ENCODE measurements at regions not wholly inside any gene's neighbourhood (a gene's known extent, or its start where the extent isn't known, plus 50 kb on each side); places are given as distances from the start of the nearest gene placed in this dataset.
"Not testable (repeated sequence)": the region's sequence is repeated elsewhere in the genome, so short reads cannot be mapped to it uniquely, and the experiment has no call there.

DNA sequence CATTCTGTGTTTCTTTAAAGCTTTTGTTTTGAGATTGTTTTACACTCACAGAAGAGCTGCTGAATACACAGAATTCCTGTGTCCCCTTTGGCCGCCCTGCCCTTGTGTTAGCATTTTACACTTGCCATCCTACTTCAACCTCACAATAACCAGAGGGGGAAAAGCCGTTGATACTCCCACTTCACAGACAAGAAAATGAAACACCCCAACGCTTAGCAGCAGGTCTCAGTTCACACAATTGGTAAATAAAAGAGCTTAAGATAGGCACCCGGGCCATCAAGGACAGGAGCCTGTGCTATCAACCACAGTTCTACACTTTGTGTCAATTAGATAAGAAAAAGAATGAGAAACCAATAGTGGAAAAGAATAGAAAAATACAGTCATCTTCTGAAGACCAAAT lies 178.0 kb downstream of the SYK start:
- no peak for DNase-seq (ENCODE audit: low read depth in 2 of 2)

GRCh38 chr9:90981726-90982125 lies 180.1 kb downstream of the SYK start:
- no peak for DNase-seq (ENCODE audit: low read depth in 2 of 2)

GRCh38 chr9:90983394-90983793 lies 181.8 kb downstream of the SYK start:
- no peak for DNase-seq (ENCODE audit: low read depth in 2 of 2)

DNA sequence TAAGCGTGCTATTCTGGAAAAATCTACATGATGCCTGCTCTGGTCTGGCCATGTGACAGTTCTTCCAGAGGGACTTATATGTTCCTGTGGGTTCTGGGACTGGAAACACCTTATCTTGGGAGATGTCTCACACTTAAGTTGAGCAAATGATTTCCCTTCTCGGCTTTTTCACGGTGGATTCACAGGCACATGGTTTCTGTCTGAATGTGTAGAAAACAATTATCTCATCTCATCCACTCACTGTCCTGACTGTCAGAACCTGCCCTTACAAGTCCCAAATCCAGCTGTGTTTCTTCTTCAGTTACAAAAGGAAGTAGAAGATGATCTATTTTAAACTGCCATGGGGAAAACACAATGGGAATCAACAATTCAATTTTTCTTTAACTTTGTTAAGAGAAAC lies 184.0 kb downstream of the SYK start:
- peak in 1 of 2 donors; percentile 24 for DNase-seq (ENCODE audit: low read depth in 2 of 2)

DNA sequence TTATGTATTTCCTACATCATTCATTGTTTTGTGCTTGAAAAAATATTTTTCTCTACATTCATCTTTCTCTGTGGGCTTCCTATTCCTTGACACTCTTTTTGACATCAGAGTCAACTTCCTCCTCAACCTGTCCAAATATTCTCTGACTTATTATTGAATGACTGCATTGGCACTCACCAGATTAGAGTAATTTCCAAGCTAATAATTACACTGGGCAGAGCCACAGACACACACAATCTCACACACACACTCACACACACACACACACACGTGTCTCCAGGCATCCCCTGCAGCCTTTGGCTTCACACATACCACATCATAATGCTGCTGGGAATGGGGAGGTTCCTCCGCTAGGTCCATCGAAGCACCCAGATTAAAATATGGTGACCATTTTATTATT lies 184.5 kb downstream of the SYK start:
- DNase-seq (ENCODE audit: low read depth in 2 of 2), result no peak

DNA sequence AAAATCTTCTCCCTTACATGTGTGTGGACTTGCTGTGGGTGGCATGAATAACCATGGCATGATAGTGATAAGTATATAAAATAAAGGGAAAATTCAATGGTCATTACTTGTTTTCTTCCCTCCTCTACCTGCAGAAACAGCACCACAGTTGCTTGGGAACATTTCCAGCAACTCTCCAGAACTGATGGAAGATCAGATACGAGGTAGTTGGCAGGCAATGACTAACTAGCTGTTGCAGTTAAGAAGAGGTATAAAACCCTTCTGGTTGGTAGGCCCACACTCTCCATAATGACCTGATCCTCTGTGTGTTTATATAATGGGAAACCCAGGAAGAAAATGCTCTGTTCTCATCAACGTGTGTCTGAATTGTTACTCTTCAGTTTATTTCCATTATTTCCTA lies 185.9 kb downstream of the SYK start:
- DNase-seq (ENCODE audit: low read depth in 2 of 2), result no peak

DNA sequence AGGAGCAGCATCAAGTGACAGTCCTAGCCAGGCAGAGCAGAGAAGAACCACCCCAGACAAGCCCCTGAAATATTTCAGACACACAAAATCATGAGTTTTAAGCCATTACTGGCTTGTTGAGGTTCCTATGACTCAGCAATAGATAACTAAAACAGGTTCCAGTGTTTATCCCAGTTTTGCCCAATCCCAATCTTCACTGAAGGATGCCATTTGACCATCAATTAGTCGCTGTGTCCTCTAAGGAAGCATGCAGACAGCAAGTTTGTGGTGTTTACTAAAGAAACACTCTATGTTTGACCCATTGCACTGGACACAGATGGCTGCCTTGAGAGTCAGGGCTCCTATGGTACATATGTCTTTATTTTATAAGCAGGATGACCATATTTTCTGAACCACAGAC lies 186.7 kb downstream of the SYK start:
- DNase-seq (ENCODE audit: low read depth in 2 of 2), result no peak

- no peak for DNase-seq (ENCODE audit: low read depth in 2 of 2)
These were observed 190.3 kb downstream of the SYK start for GRCh38 chr9:90991953-90992352.

GRCh38 chr9:90995516-90995915 lies 193.9 kb downstream of the SYK start:
- DNase-seq (ENCODE audit: low read depth in 2 of 2), result no peak

DNA sequence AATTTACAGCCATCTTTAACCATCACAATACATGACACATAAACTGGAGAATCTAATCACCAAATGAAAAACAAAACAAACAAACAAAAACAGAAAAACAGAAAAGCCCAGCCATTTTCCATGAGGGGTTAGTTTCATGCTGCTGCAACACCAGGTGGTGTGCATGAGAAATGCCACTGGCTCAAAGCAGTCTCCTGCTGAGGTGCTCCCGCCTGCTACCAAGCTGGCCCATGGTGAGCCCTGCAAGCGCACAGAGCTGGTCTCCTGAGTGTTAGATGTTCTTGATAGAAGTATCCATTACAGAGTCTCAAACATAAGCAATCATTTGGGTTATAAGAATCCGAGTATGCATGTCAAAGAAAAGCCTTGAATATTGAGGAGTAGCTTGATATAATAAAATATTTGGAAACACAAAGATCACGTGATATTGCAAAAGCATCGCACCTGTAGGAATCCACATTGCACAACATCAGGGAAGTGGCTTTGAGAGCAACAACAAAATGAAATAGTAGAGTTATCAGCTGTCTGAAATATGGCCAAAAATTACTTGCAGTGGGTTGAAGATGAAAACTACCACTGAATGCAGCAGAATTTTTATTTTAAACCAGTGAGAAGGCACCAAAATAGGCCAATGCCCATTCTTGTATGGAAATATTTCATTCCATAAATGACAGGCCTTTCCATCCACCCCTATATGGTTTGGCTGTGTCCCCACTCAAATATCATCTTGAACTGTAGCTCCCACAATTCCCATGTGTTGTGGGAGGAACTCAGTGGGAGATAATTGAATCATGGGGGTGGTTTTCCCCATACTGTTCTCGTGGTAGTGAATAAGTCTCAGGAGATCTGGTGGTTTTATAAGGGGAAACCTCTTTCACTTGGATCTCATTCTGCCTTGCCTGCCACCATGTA lies 194.8 kb downstream of the SYK start:
- DNase-seq (ENCODE audit: low read depth in 2 of 2), result no peak

DNA sequence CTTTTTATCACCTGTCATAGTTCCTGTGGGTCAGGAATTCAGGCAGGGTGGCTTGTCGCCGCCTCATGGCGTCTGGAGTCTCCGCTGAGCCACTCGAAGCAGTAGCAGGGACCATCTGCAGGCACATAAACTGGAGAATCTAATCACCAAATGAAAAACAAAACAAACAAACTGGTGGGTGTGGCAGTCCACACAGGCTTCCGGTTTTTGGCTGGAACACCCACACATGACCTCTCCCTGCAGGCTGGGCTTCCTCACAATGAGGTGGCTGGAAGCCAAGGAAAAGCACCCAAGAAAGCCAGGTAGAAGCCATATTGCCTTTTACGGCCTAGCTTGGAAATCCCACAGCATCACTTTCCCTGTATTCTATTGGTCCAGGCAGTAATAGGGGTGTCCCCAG lies 197.0 kb downstream of the SYK start:
- peak in 1 of 2 donors; percentile 31 for DNase-seq (ENCODE audit: low read depth in 2 of 2)

DNA sequence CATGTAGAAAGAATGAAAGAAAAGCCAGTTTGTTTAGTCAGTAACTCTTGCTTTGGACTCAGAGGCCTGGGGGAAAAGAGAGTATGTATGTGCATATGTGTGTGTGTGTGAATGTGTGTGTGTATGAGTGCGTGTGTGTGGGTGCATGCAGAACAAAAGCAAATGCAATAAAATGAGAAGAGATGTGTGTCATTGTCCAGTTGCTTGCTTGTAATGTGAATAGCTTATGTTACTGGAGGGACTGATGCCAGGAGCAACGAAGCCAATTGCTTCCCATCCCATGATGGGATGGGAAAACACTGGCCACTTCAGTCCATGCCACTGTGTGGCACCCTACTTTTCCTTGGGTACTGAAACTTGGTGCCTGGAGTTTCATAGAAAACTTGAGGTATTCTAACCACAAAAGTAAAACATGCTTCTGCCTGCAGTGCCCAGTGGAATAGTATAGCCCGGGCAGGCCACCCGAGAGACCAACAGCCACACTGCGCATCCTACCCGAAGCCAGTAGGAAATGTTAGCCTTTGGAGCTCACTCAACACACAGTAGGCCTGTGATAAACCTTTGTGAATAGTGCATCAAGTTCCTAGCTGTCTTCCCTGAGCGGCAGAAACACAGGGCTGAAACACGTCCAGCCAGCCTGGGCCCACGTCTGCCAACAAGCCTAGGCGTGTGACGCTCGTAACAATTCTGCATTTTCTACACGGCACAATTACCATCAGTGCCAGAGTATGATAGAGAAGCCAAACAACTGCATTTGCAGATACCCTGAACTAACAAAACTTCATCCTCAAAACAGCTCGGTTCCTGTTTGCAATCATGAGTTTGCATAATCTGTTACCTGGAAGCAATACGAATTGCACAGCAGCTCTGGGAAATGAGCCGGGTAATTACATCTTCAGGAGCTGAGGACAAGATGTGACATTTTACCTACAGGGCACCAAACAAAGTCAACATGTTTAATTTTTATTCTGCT lies 198.1 kb downstream of the SYK start:
- peak in 1 of 2 donors; percentile 55 for DNase-seq (ENCODE audit: low read depth in 2 of 2)

DNA sequence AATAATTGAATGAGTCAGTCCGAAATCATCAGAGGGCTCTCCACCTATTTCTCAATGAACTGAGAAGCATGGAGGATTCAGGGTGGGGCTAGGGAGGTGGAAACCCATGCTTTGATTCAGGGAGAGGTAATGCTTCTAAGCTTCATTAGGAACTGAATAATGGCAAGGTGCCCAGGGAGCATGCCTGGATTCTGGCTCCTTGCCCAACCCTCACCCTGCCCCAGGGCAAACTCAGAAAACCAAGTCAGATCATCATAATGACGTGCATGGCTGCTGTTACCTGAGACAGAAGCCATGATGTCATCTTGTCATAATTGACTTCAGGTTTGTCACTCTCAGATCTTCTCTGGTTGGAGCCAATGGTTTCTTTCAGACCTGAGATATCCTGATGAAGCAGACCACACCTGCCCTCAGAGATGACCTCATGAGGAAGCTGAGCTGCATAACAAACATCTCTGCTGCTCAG lies 199.6 kb downstream of the SYK start:
- peak; percentile 17 to 25 for DNase-seq (ENCODE audit: low read depth in 2 of 2)

DNA sequence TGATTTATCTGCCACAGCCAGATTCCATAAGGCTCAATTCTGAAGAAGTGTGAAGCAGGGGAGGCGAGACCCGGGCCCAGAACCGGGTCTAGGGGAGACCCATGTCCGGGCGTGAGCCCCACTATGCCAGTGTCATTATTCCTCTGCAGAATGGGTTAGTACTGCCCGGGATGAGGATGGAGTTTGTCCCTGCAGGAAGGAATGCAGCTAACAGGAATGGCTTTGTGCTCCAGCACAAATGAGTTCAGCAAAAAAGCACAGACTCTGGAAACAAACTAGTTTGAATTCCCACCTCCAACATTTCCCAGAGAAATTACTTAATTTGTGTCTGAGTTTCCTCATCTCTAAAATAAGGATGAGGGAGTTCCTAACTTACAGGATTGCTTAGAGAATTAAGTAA lies 202.9 kb downstream of the SYK start:
- no peak for DNase-seq (ENCODE audit: low read depth in 2 of 2)

DNA sequence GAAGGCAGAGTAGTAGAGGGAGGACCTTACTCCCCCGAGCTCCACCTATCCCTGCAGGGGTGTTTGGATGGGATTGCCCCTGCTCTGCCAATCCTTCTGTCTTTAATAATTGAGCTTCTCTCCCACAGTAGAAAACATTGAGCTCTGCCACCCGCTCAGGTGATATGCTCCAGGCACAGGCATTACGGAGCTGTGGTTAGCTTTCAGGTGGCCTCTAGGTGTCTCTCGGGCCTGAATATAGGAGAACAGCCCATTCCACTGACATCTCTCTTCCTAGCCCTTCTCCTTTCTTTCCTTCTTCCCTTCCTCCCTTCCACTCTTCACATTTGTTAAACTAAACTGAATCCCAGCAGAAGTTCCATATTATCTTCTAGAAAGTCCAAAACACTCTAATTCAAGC lies 203.4 kb downstream of the SYK start:
- no peak for DNase-seq (ENCODE audit: low read depth in 2 of 2)

DNA sequence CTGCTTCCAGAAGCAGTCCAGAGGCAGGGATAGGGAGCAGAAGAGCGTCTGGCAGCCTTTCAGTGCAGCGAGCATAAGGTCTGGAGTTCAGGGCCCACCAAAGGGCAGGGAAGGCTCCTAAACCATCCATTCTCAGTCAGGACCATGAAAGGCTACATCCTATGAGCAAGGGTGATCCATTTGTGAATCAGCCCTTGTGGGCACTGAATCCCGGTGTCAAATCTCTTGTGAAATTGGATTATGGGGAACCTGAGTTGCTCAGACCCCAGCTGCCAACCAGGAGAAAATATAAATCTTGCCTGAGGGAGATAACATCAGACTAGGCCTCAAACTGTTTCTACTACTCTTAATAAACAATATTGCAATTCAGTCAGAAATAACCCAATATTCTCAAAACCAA lies 204.4 kb downstream of the SYK start:
- no peak for DNase-seq (ENCODE audit: low read depth in 2 of 2)

DNA sequence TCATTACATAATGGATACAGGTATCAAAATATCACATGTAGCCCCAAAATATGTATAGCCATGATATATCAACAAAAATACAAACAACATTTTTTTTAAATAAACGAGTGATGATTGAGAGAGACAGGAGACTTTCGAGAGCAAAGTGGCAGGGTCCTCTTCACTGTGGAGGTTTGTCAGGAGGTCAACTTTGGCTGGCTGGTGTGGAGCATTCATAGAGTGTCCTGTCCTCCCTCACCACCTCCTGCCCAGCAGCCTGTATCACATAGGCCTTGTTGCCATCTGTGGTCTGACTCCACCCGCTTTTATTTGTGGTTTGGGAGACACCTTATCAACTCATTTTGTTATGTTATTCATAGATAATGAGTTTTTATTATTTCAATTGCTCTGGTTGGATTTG lies 206.9 kb downstream of the SYK start:
- no peak for DNase-seq (ENCODE audit: low read depth in 2 of 2)

- DNase-seq (ENCODE audit: low read depth in 2 of 2), result peak in 1 of 2 donors; percentile 55
These were observed 210.3 kb downstream of the SYK start for GRCh38 chr9:91011891-91012290.

DNA sequence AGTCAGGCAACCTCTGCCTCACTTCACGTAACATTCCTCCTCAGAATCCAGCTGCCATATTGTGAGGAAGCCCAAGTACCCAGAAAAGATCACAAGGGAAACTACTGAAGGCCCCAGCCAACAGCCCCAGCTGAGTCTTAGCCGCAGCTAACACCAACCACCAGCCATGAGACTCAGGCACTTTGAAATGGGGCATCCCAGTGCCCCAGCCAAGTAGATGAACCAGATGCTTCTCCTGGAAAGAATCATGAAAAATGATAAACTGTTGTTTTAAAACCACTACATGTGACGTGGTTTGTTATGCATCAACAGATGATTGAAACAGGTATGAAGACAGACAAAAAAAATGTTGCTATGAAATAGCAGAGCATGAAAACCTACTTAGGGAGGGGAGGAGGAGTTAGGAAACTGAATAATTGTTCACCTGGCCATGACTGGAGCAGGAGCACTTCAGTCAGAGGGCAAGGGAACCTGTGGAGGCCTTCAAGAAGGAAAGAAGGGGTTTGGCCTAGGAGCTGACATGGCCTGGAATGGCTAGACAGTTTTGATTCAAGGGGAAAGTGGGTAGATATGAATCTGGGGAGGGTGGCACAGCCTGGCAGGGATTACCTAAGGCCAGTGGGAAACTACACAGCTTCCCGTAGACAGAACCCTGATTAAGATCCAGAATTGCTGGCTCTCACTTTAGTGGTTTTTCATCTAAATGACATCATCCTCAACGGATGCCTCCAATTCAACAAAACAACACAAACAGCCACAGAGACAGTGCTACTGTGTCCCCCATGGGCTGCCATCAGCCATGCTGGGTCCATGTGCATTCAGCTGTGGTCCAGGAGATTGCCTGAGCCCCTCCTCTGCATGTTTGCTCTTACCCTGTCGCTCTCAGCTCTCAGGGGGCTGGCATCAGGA lies 211.6 kb downstream of the SYK start:
- no peak for DNase-seq (ENCODE audit: low read depth in 2 of 2)

- no peak for DNase-seq (ENCODE audit: low read depth in 2 of 2)
These were observed 215.6 kb downstream of the SYK start for GRCh38 chr9:91017245-91017644.

DNA sequence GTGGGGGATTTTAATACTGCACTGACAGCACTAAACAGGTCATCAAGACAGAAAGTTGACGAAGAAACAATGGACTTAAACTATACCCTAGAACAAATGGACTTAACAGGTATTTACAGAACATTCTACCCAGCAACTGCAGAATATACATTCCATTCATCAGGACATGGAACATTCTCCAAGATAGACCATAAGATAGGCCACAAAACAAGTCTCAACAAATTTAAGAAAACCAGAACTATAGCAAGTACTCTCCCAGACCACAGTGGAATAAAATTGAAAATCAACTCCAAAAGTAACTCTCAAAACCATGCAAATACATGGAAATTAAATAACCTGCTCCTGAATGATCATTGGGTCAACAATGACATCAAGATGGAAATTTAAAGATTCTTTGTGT lies 218.3 kb downstream of the SYK start:
- not testable (repeated sequence) for DNase-seq (ENCODE audit: low read depth in 2 of 2)

Data from lung microvascular endothelial cell (primary cell).